Neuronal stem cell (in vitro differentiated cells): ENCODE measurements at regions not wholly inside any gene's neighbourhood (a gene's known extent, or its start where the extent isn't known, plus 50 kb on each side); places are given as distances from the start of the nearest gene placed in this dataset.

ENCODE experiments used
- DNase-seq: peaks from one replicate; pipeline ENCODE4 v3.0.0-alpha.2; 2013; ENCODE audit warnings: low spot score
- H2AFZ ChIP-seq: one replicate; pipeline ENCODE4 v1.6.1; 2013; ENCODE audit warnings: mild to moderate bottlenecking, low read length, inconsistent platforms
- H2AK5ac ChIP-seq: 2 replicates; pipeline ENCODE4 v1.6.1; 2013; ENCODE audit warnings: low read depth, mild to moderate bottlenecking, inconsistent platforms, low read length, moderate library complexity, mixed read lengths
- H2BK120ac ChIP-seq: 2 replicates; pipeline ENCODE4 v1.6.1; 2013; ENCODE audit warnings: low read depth, mild to moderate bottlenecking, inconsistent platforms, low read length, moderate library complexity, mixed read lengths
- H2BK12ac ChIP-seq: one replicate; pipeline ENCODE4 v1.6.1; 2013; ENCODE audit warnings: low read length, inconsistent platforms
- H2BK15ac ChIP-seq: 2 replicates; pipeline ENCODE4 v1.6.1; 2013; ENCODE audit warnings: mild to moderate bottlenecking, low read length, inconsistent platforms, mixed read lengths
- H2BK5ac ChIP-seq: one replicate; pipeline ENCODE4 v1.6.1; 2013; ENCODE audit warnings: inconsistent platforms, mild to moderate bottlenecking, low read length, moderate library complexity
- H3K14ac ChIP-seq: one replicate; pipeline ENCODE4 v1.6.1; 2013; ENCODE audit warnings: low read length, inconsistent platforms
- H3K18ac ChIP-seq: 2 replicates; pipeline ENCODE4 v1.6.1; 2013; ENCODE audit warnings: low read length, inconsistent platforms
- H3K23ac ChIP-seq: 2 replicates; pipeline ENCODE4 v1.6.1; 2013; ENCODE audit warnings: low read depth, mild to moderate bottlenecking, mixed read lengths, low read length, inconsistent platforms; ENCODE audit not compliant: poor library complexity
- H3K27ac ChIP-seq: replicated peaks from 3 replicates; pipeline ENCODE4 v1.5.1; 2013; ENCODE audit warnings: low read length, inconsistent platforms
- H3K27me3 ChIP-seq, 3 experiments: 2 replicates each; pipeline ENCODE4 v1.6.1; 2013; ENCODE audit warnings: low read length in 3 of 3, mild to moderate bottlenecking in 2 of 3, inconsistent platforms in 1 of 3, low read depth in 1 of 3, mixed read lengths in 1 of 3, moderate library complexity in 1 of 3; ENCODE audit not compliant: control insufficient read depth in 3 of 3, insufficient read depth in 3 of 3
- H3K36me3 ChIP-seq, 2 donors: replicated peaks in 1 of 2; 2 replicates each; pipeline ENCODE4 v1.6.1; 2013; ENCODE audit warnings: low read length in 2 of 2; ENCODE audit not compliant: control insufficient read depth in 2 of 2, insufficient read depth in 2 of 2
- H3K4ac ChIP-seq: 2 replicates; pipeline ENCODE4 v1.6.1; 2013; ENCODE audit warnings: inconsistent platforms, mild to moderate bottlenecking, low read length, moderate library complexity
- H3K4me1 ChIP-seq, 2 donors: 1 replicate in 1 of 2; 2 replicates in 1 of 2; pipeline ENCODE4 v1.6.1; 2013; ENCODE audit warnings: low read length in 2 of 2, low read depth in 1 of 2; ENCODE audit not compliant: control insufficient read depth in 2 of 2, insufficient read depth in 1 of 2
- H3K4me2 ChIP-seq: one replicate; pipeline ENCODE4 v1.6.1; 2013; ENCODE audit warnings: mild to moderate bottlenecking, low read length, inconsistent platforms; ENCODE audit not compliant: insufficient read depth, poor library complexity, severe bottlenecking
- H3K4me3 ChIP-seq, 2 donors: 2 replicates each; pipeline ENCODE4 v1.5.1; 2013; ENCODE audit warnings: low read length in 2 of 2, mild to moderate bottlenecking in 2 of 2, inconsistent platforms in 1 of 2, moderate library complexity in 1 of 2
- H3K79me1 ChIP-seq: one replicate; pipeline ENCODE4 v1.6.1; 2013; ENCODE audit warnings: low read depth, mild to moderate bottlenecking, inconsistent platforms, low read length, moderate library complexity
- H3K9ac ChIP-seq: one replicate; pipeline ENCODE4 v1.6.1; 2013; ENCODE audit warnings: mild to moderate bottlenecking, low read depth, low read length, inconsistent platforms; ENCODE audit not compliant: poor library complexity
- H3K9me3 ChIP-seq, 2 donors: replicated peaks in 1 of 2; 2 replicates each; pipeline versions ENCODE3 to v1.6.1; 2013; ENCODE audit warnings: low read length in 2 of 2, mild to moderate bottlenecking in 2 of 2, inconsistent platforms in 1 of 2, low read depth in 1 of 2, mixed read lengths in 1 of 2, moderate library complexity in 1 of 2; ENCODE audit not compliant: control insufficient read depth in 2 of 2, insufficient read depth in 1 of 2
- H4K8ac ChIP-seq: one replicate; pipeline ENCODE4 v1.6.1; 2013; ENCODE audit warnings: low read depth, mild to moderate bottlenecking, inconsistent platforms, low read length, moderate library complexity
- H4K91ac ChIP-seq: one replicate; pipeline ENCODE4 v1.6.1; 2013; ENCODE audit warnings: low read length, low read depth, mild to moderate bottlenecking, inconsistent platforms; ENCODE audit not compliant: poor library complexity
- WGBS, 2 donors: extraction: QIAGEN DNeasy Blood & Tissue Kit; methylation state at CpG; one replicate each; pipeline ENCODE4 v1.1.7; 2013; ENCODE audit warnings: missing lambda C conversion rate in 2 of 2, mixed read lengths in 1 of 2; ENCODE audit not compliant: insufficient read length in 2 of 2, insufficient replicate concordance in 1 of 2; ENCODE audit errors: extremely low coverage in 2 of 2; 5-methylcytosine and 5-hydroxymethylcytosine counted together

- Histone ChIP-seq H3K27me3 (no peaks in the 10 kb centered on the region), H2BK12ac (no peak overlapping the region), H3K4me1 (peaks cover 0 to 6% of the 10 kb centered on the region in 2 donors), H3K18ac (peak overlapping the region; percentile 6), H3K23ac (peak overlapping the region; percentile 16), H2BK15ac (no peak overlapping the region), H4K91ac (no peak overlapping the region), H3K27ac (no peak overlapping the region), H4K8ac (no peak overlapping the region), H2BK120ac (no peak overlapping the region), H3K36me3 (peaks cover 15 to 27% of the 10 kb centered on the region in 2 donors), H3K14ac (peak overlapping the region; percentile 4), H2BK5ac (no peak overlapping the region), H2AK5ac (no peak overlapping the region), H3K9me3 (no peaks in the 10 kb centered on the region), H3K9ac (peak overlapping the region; percentile 22), H3K4me3 (no peak overlapping the region), H3K4me2 (no peak overlapping the region), H3K4ac (no peak overlapping the region), H3K79me1 (peaks cover 2% of the 10 kb centered on the region), H2AFZ (no peak overlapping the region)
- WGBS, 2 donors: no CpG with 5 or more reads among the region's 10 CpGs
- no peak for DNase-seq
Measured at GRCh38 chr3:127037971-127038446, 55.1 kb downstream of the PLXNA1 start.

- Histone ChIP-seq H2BK12ac (no peak overlapping the region), H3K79me1 (peaks cover 2% of the 10 kb centered on the region), H2BK120ac (no peak overlapping the region), H3K4me3 (no peak overlapping the region), H3K4me1 (peaks cover 0 to 10% of the 10 kb centered on the region in 2 donors), H3K36me3 (peaks cover 10 to 23% of the 10 kb centered on the region in 2 donors), H3K4ac (no peak overlapping the region), H3K18ac (peak overlapping the region; percentile 84), H3K14ac (no peak overlapping the region), H2AK5ac (peak overlapping the region; percentile 77), H3K23ac (peak overlapping the region; percentile 67), H3K4me2 (no peak overlapping the region), H2AFZ (no peak overlapping the region), H4K91ac (no peak overlapping the region), H2BK5ac (peak overlapping the region; percentile 61), H3K9ac (no peak overlapping the region), H2BK15ac (no peak overlapping the region), H3K27me3 (no peaks in the 10 kb centered on the region), H3K27ac (no peak overlapping the region), H4K8ac (no peak overlapping the region), H3K9me3 (no peaks in the 10 kb centered on the region)
- WGBS, 2 donors: no CpG with 5 or more reads among the region's 14 CpGs
- DNase-seq: no peak
Measured at GRCh38 chr3:127038466-127038865, 55.6 kb downstream of the PLXNA1 start.

GRCh38 chr3:127038923-127039581 is 56.1 kb downstream of the PLXNA1 start:
- Histone ChIP-seq H3K4me3 (no peak overlapping the region), H3K4me1 (peaks cover 0 to 15% of the 10 kb centered on the region in 2 donors), H4K8ac (no peak overlapping the region), H3K18ac (peak overlapping the region; percentile 81), H4K91ac (no peak overlapping the region), H3K14ac (no peak overlapping the region), H3K79me1 (no peaks in the 10 kb centered on the region), H2BK15ac (peak overlapping the region; percentile 4), H3K9ac (peak overlapping the region; percentile 63), H2AK5ac (peak overlapping the region; percentile 77), H3K23ac (peak overlapping the region; percentile 9), H3K27ac (no peak overlapping the region), H3K27me3 (no peaks in the 10 kb centered on the region), H3K36me3 (peaks cover 5 to 17% of the 10 kb centered on the region in 2 donors), H3K4me2 (no peak overlapping the region), H2BK5ac (peak overlapping the region; percentile 61), H3K4ac (no peak overlapping the region), H2BK120ac (no peak overlapping the region), H2BK12ac (no peak overlapping the region), H3K9me3 (no peaks in the 10 kb centered on the region), H2AFZ (no peak overlapping the region)
- WGBS, 2 donors: no CpG with 5 or more reads among the region's 12 CpGs
- DNase-seq: no peak

GRCh38 chr3:127039719-127040118 is 56.8 kb downstream of the PLXNA1 start:
- no peak overlapping the region for H4K91ac ChIP-seq
- H2BK5ac ChIP-seq: no peak overlapping the region
- no peak overlapping the region for H2BK15ac ChIP-seq
- no peak overlapping the region for H4K8ac ChIP-seq
- H3K36me3 ChIP-seq: peaks cover 2 to 11% of the 10 kb centered on the region in 2 donors
- no peak overlapping the region for H3K9ac ChIP-seq
- H3K23ac ChIP-seq: no peak overlapping the region
- H3K18ac ChIP-seq: no peak overlapping the region
- H3K4me3 ChIP-seq: no peak overlapping the region
- H3K4me2 ChIP-seq: no peak overlapping the region
- H3K4ac ChIP-seq: no peak overlapping the region
- no peak overlapping the region for H3K27ac ChIP-seq
- H3K14ac ChIP-seq: no peak overlapping the region
- no peaks in the 10 kb centered on the region for H3K27me3 ChIP-seq
- peaks cover 0 to 16% of the 10 kb centered on the region in 2 donors for H3K4me1 ChIP-seq
- no peak overlapping the region for H2BK12ac ChIP-seq
- whole genome bisulfite sequencing, 2 donors: no CpG with 5 or more reads among the region's 9 CpGs
- no peak for DNase-seq
- no peak overlapping the region for H2AFZ ChIP-seq
- no peak overlapping the region for H2AK5ac ChIP-seq
- H2BK120ac ChIP-seq: no peak overlapping the region
- H3K9me3 ChIP-seq: peaks cover 0 to 2% of the 10 kb centered on the region in 2 donors
- H3K79me1 ChIP-seq: no peaks in the 10 kb centered on the region
